ENCODE measurements at regions not wholly inside any gene's neighbourhood (a gene's known extent, or its start where the extent isn't known, plus 50 kb on each side); places are given as distances from the start of the nearest gene placed in this dataset.

DNA sequence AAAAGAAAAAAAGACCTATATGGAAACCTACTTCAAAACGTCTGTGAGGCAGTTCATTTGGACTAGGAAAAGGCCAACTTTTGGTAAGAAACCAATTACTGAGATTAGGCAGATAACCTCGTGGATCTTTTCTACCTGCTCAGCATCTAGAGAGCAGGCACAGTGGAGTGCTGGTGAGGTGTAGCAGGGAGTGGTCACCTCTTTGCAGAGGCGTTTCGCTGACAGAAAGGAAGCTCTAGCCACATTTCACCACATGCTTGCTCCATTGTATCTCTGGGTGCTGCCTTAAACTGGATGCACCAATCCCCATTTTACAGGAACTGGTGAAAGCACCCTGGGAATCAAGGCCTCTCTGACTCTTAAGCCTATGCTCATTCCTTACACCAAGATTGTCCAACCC is 360.5 kb downstream of the LIG4 start:
- H3K27me3 Mint-ChIP-seq (ENCODE audit: insufficient read depth, unreplicated experiment), result peaks cover 11% of the 10 kb centered on the region
- H3K36me3 Mint-ChIP-seq (ENCODE audit: insufficient read depth, unreplicated experiment), result no peaks in the 10 kb centered on the region
- TF ChIP-seq, protein P1, sequence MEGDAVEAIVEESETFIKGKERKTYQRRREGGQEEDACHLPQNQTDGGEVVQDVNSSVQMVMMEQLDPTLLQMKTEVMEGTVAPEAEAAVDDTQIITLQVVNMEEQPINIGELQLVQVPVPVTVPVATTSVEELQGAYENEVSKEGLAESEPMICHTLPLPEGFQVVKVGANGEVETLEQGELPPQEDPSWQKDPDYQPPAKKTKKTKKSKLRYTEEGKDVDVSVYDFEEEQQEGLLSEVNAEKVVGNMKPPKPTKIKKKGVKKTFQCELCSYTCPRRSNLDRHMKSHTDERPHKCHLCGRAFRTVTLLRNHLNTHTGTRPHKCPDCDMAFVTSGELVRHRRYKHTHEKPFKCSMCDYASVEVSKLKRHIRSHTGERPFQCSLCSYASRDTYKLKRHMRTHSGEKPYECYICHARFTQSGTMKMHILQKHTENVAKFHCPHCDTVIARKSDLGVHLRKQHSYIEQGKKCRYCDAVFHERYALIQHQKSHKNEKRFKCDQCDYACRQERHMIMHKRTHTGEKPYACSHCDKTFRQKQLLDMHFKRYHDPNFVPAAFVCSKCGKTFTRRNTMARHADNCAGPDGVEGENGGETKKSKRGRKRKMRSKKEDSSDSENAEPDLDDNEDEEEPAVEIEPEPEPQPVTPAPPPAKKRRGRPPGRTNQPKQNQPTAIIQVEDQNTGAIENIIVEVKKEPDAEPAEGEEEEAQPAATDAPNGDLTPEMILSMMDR (IDR thresholded peaks at IDR 0.05; ENCODE audit: insufficient read depth in 1 of 2, low read depth in 1 of 2, low read length in 1 of 2, severe bottlenecking in 1 of 2, unreplicated experiment in 1 of 2), result no peak
- ChIA-PET CTCF (no interaction called here), POLR2A (no interaction called here)
- no peaks in the 10 kb centered on the region for H3K9me3 ChIP-seq
- H3K4me1 Mint-ChIP-seq (ENCODE audit: low read depth, unreplicated experiment), result no peaks in the 10 kb centered on the region
- DNase-seq, result no peak
- H3K9me3 Mint-ChIP-seq (ENCODE audit: unreplicated experiment), result no peaks in the 10 kb centered on the region
- no peak overlapping the region for H3K4me3 Mint-ChIP-seq (ENCODE audit: unreplicated experiment)
- no peaks in the 10 kb centered on the region for H3K4me1 ChIP-seq
- no peaks in the 10 kb centered on the region for H3K36me3 ChIP-seq (ENCODE audit: control insufficient read depth, insufficient read depth, low read length)
- no peak overlapping the region for H3K4me3 ChIP-seq (ENCODE audit: low read depth, low read length)
- intact Hi-C loops (cut with micrococcal nuclease; ENCODE audit: unreplicated experiment), result no loop called here
- no peaks in the 10 kb centered on the region for H3K27me3 ChIP-seq (replicated peaks; ENCODE audit: control insufficient read depth, insufficient read depth, low read length)
- BruUV-seq (replicated peaks), result no TSS peak
- no peak overlapping the region for H3K27ac Mint-ChIP-seq (ENCODE audit: unreplicated experiment)

DNA sequence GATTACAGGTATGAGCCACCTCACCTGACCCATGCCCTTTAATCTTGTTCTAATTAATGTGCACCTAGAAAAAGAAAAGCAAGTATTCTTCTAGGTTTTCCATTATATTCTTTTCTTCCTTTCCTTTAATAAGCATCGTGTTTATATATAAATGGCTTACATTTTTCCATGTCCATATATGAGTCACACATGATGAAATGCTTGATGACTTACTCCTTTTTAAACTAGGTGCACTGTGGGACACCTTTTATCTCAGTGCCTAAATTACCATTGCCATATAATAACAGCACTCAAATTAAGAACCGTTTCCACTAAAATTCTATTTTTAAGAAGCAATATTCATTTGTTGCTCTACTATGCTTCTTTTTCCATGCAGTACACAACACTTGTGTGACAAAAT is 363.3 kb downstream of the LIG4 start:
- DNase-seq, result no peak
- no peak overlapping the region for H3K4me3 ChIP-seq (ENCODE audit: low read depth, low read length)
- Mint-ChIP-seq H3K4me1 (ENCODE audit: low read depth, unreplicated experiment) (no peaks in the 10 kb centered on the region), H3K27ac (ENCODE audit: unreplicated experiment) (no peak overlapping the region), H3K27me3 (ENCODE audit: insufficient read depth, unreplicated experiment) (peaks cover 6% of the 10 kb centered on the region), H3K9me3 (ENCODE audit: unreplicated experiment) (no peaks in the 10 kb centered on the region), H3K4me3 (ENCODE audit: unreplicated experiment) (no peak overlapping the region), H3K36me3 (ENCODE audit: insufficient read depth, unreplicated experiment) (no peaks in the 10 kb centered on the region)
- H3K4me1 ChIP-seq, result no peaks in the 10 kb centered on the region
- no TSS peak for BruUV-seq (replicated peaks)
- TF ChIP-seq, protein P1 (IDR thresholded peaks at IDR 0.05; ENCODE audit: insufficient read depth in 1 of 2, low read depth in 1 of 2, low read length in 1 of 2, severe bottlenecking in 1 of 2, unreplicated experiment in 1 of 2), result no peak
- H3K36me3 ChIP-seq (ENCODE audit: control insufficient read depth, insufficient read depth, low read length), result no peaks in the 10 kb centered on the region
- POLR2A ChIA-PET, result no interaction called here
- H3K9me3 ChIP-seq, result no peaks in the 10 kb centered on the region
- no peaks in the 10 kb centered on the region for H3K27me3 ChIP-seq (replicated peaks; ENCODE audit: control insufficient read depth, insufficient read depth, low read length)
- intact Hi-C loops (cut with micrococcal nuclease; ENCODE audit: unreplicated experiment), result no loop called here
- CTCF ChIA-PET, result no interaction called here

DNA sequence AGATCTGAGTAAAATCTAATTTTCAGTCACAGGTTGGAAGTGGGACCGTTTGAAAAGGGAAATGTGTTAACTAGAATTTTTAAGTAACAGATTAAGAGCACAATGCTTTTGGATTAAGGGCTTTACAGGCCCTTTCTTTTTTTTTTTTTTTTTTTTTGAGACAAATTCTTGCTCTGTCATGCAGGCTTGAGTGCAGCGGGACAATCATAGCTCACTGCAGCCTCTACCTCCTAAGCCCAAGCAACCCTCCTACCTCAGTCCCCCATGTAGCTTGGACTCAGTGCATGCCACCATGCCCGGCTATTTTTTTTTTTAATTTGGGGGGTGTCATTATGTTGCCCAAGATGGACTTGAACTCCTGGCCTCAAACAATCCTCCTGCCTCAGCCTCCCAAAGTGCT is 363.7 kb downstream of the LIG4 start:
- Mint-ChIP-seq H3K36me3 (ENCODE audit: insufficient read depth, unreplicated experiment) (no peaks in the 10 kb centered on the region), H3K4me3 (ENCODE audit: unreplicated experiment) (no peak overlapping the region), H3K27ac (ENCODE audit: unreplicated experiment) (no peak overlapping the region), H3K27me3 (ENCODE audit: insufficient read depth, unreplicated experiment) (peaks cover 3% of the 10 kb centered on the region), H3K4me1 (ENCODE audit: low read depth, unreplicated experiment) (no peaks in the 10 kb centered on the region), H3K9me3 (ENCODE audit: unreplicated experiment) (no peaks in the 10 kb centered on the region)
- H3K4me3 ChIP-seq (ENCODE audit: low read depth, low read length), result no peak overlapping the region
- ChIA-PET CTCF (no interaction called here), POLR2A (no interaction called here)
- H3K9me3 ChIP-seq, result no peaks in the 10 kb centered on the region
- BruUV-seq (replicated peaks), result no TSS peak
- intact Hi-C loops (cut with micrococcal nuclease; ENCODE audit: unreplicated experiment), result no loop called here
- no peaks in the 10 kb centered on the region for H3K36me3 ChIP-seq (ENCODE audit: control insufficient read depth, insufficient read depth, low read length)
- H3K4me1 ChIP-seq, result no peaks in the 10 kb centered on the region
- no peaks in the 10 kb centered on the region for H3K27me3 ChIP-seq (replicated peaks; ENCODE audit: control insufficient read depth, insufficient read depth, low read length)
- DNase-seq, result no peak
- TF ChIP-seq, protein P1 (IDR thresholded peaks at IDR 0.05; ENCODE audit: insufficient read depth in 1 of 2, low read depth in 1 of 2, low read length in 1 of 2, severe bottlenecking in 1 of 2, unreplicated experiment in 1 of 2), result no peak
